Spleen (tissue), 11 donors: ENCODE measurements at regions not wholly inside any gene's neighbourhood (a gene's known extent, or its start where the extent isn't known, plus 50 kb on each side); places are given as distances from the start of the nearest gene placed in this dataset.

Experiments
- DNase-seq: peaks from one replicate; pipeline ENCODE4 v3.0.0-alpha.2; 2020
- H3K27ac ChIP-seq, 8 donors: fragments of 200-600 bp; sonication (generic) in 7 of 8; 1 replicate in 4 of 8; 2 replicates in 4 of 8; pipeline versions ENCODE4 v1.5.0 to v1.8.0; 2016 to 2021; ENCODE audit warnings: inconsistent platforms in 4 of 8, mild to moderate bottlenecking in 4 of 8, moderate library complexity in 1 of 8
- H3K27me3 ChIP-seq, 7 donors: fragments of 200-600 bp; sonication (generic) in 6 of 7; replicated peaks in 1 of 7; 1 replicate in 4 of 7; 2 replicates in 3 of 7; pipeline versions ENCODE4 v1.5.0 to v1.8.0; 2016 to 2021; ENCODE audit warnings: inconsistent platforms in 3 of 7, mild to moderate bottlenecking in 1 of 7
- H3K36me3 ChIP-seq, 6 donors: fragments of 200-600 bp; sonication (generic) in 5 of 6; 1 replicate in 4 of 6; 2 replicates in 2 of 6; pipeline versions ENCODE4 v1.5.0 to v1.8.0; 2016 to 2021; ENCODE audit warnings: inconsistent platforms in 2 of 6
- H3K4me1 ChIP-seq, 6 donors: fragments of 200-600 bp; sonication (generic) in 5 of 6; 1 replicate in 3 of 6; 2 replicates in 3 of 6; pipeline versions ENCODE4 v1.5.0 to v1.8.0; 2016 to 2021; ENCODE audit warnings: inconsistent platforms in 3 of 6
- H3K4me3 ChIP-seq, 8 donors: fragments of 200-600 bp; sonication (generic) in 7 of 8; 1 replicate in 4 of 8; 2 replicates in 4 of 8; pipeline versions ENCODE4 v1.5.0 to v1.8.0; 2016 to 2021; ENCODE audit warnings: inconsistent platforms in 4 of 8, mild to moderate bottlenecking in 4 of 8, moderate library complexity in 2 of 8
- H3K9me3 ChIP-seq, 8 donors: fragments of 200-600 bp; sonication (generic) in 7 of 8; 1 replicate in 4 of 8; 2 replicates in 4 of 8; pipeline versions ENCODE4 v1.5.0 to v1.8.0; 2016 to 2021; ENCODE audit warnings: inconsistent platforms in 4 of 8
- CTCF ChIP-seq, 11 experiments: fragments of 200-600 bp in 7 of 11; fragments of 450-650 bp in 4 of 11; sonication (generic) in 4 of 11; IDR thresholded peaks in 8 of 11; conservative IDR thresholded peaks in 3 of 11; 1 replicate in 7 of 11; 2 replicates in 4 of 11; pipeline versions ENCODE4 v1.4.0 to v1.8.0; 2016 to 2021; ENCODE audit warnings: antibody characterized with exemption in 11 of 11, inconsistent platforms in 4 of 11, mild to moderate bottlenecking in 1 of 11
- POLR2A ChIP-seq, 3 donors: fragments of 450-650 bp; IDR thresholded peaks; one replicate each; pipeline ENCODE4 v1.5.1; 2017; ENCODE audit warnings: antibody characterized with exemption in 3 of 3, mild to moderate bottlenecking in 1 of 3
- POLR2AphosphoS5 ChIP-seq, 3 donors: sonication (generic); formaldehyde crosslinking; IDR thresholded peaks; one replicate each; pipeline ENCODE4 v1.5.1; 2017; ENCODE audit warnings: antibody characterized with exemption in 3 of 3
- WGBS, 5 donors: extraction: QIAGEN DNeasy Blood & Tissue Kit in 3 of 5; methylation state at CpG; one replicate each; pipeline versions ENCODE4 v1.1.5 to v1.1.7; 2013 to 2018; 5-methylcytosine and 5-hydroxymethylcytosine counted together
- intact Hi-C: fragments of 100-400 bp; cut with DNase I; formaldehyde crosslinking; loops from one replicate; pipeline ENCODE4 v1.15.0; 2023; ENCODE audit warnings: low total_unique reads
- donor health status: healthy with polysubstance abuse.
- donor health status: DM: no; HTN: no; CAD: no; lungs with moderate emphysema.
- donor health status: DM: no; HTN: no; CAD: no.
- donor health status: Bipolar disorder and iron deficiency.
- donor health status: healthy.
- donor health status: DM: no; HTN: no; CAD: no.
- donor health status: DM: yes; HTN: yes; CAD: no.

GRCh38 chr14:27228053-27228452 lies 630.2 kb upstream of the NOVA1 start:
- H3K27me3 ChIP-seq: no peaks in the 10 kb centered on the region
- no peak overlapping the region for H3K4me3 ChIP-seq
- H3K4me1 ChIP-seq: no peaks in the 10 kb centered on the region
- H3K27ac ChIP-seq: no peak overlapping the region
- H3K36me3 ChIP-seq: no peaks in the 10 kb centered on the region
- H3K9me3 ChIP-seq: peaks cover 0 to 11% (median 0%) of the 10 kb centered on the region in 8 donors
- no peak for TF ChIP-seq CTCF (IDR thresholded peaks at IDR 0.05 in 8 of 11, conservative IDR thresholded peaks at IDR 0.05 in 3 of 11)
- TF ChIP-seq POLR2A (IDR thresholded peaks at IDR 0.05): no peak
- no peak for TF ChIP-seq POLR2AphosphoS5 (IDR thresholded peaks at IDR 0.05)
- intact Hi-C loops: no loop called here
- DNase-seq: no peak

- intact Hi-C loops: no loop called here
- no peak overlapping the region for H3K27ac ChIP-seq
Observed at GRCh38 chr14:27234331-27234730, 636.5 kb upstream of the NOVA1 start.

DNA sequence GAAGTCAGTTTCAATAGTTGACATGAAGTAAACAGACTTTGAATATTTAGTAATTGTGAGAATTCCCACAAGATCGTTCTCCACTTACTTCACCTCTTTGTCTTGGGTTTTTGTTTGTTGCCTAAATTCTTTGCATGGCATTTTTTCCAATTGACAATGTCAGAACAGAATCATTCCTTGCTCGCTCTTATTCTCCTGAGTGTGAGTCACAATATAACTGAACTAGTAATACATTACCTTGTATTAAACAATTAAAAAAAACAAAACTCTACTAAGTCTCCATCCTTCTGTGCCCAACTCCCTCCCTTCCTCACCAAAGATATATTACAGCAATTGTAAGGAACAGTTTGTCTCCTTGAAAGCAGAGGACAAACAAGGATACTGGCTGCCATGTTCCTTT lies 638.8 kb upstream of the NOVA1 start:
- H3K36me3 ChIP-seq: no peaks in the 10 kb centered on the region
- intact Hi-C loops: no loop called here
- H3K27me3 ChIP-seq: no peaks in the 10 kb centered on the region
- DNase-seq: no peak
- 67 to 85% (median 77%) methylated on average over 2 of the region's 2 CpGs for WGBS, 5 donors
- H3K9me3 ChIP-seq: peaks cover 0 to 14% (median 0%) of the 10 kb centered on the region in 8 donors
- no peaks in the 10 kb centered on the region for H3K4me1 ChIP-seq
- no peak for TF ChIP-seq POLR2AphosphoS5 (IDR thresholded peaks at IDR 0.05)
- no peak for TF ChIP-seq CTCF (IDR thresholded peaks at IDR 0.05 in 8 of 11, conservative IDR thresholded peaks at IDR 0.05 in 3 of 11)
- TF ChIP-seq POLR2A (IDR thresholded peaks at IDR 0.05): no peak
- H3K27ac ChIP-seq: no peak overlapping the region
- H3K4me3 ChIP-seq: no peak overlapping the region

More at GRCh38 chr14:27234331-27234730, 636.5 kb upstream of the NOVA1 start:
- Histone ChIP-seq H3K9me3 (peaks cover 0 to 11% (median 0%) of the 10 kb centered on the region in 8 donors), H3K36me3 (no peaks in the 10 kb centered on the region), H3K4me1 (no peaks in the 10 kb centered on the region), H3K27me3 (no peaks in the 10 kb centered on the region), H3K4me3 (no peak overlapping the region)
- DNase-seq: no peak
- 72 to 83% (median 78%) methylated on average over 4 of the region's 4 CpGs for WGBS, 5 donors
- no peak for TF ChIP-seq POLR2AphosphoS5 (IDR thresholded peaks at IDR 0.05)
- no peak for TF ChIP-seq CTCF (IDR thresholded peaks at IDR 0.05 in 8 of 11, conservative IDR thresholded peaks at IDR 0.05 in 3 of 11)
- TF ChIP-seq POLR2A (IDR thresholded peaks at IDR 0.05): no peak

DNA sequence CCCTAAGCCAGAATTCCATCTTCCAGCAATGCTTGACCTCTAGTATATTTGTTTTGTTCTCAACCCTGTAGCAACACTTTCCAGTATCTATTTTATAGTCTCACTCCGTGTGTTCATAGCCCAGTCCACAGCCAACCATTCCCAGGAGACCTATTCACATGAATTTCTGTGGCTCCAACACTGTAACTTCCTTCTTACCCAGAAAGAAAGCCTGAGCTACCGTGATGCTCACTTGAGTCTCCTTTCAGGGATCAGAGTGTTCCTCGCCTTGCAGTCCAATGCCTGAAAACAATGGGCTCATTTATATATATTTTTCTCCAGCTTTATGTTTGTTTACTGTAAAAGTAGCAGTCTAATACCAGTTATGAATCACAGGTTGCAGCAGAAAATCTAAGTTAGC lies 645.0 kb upstream of the NOVA1 start:
- WGBS, 5 donors: 59 to 69% (median 60%) methylated on average over 3 of the region's 3 CpGs
- Histone ChIP-seq H3K4me1 (no peaks in the 10 kb centered on the region), H3K36me3 (no peaks in the 10 kb centered on the region), H3K4me3 (no peak overlapping the region), H3K27ac (no peak overlapping the region), H3K27me3 (no peaks in the 10 kb centered on the region), H3K9me3 (peaks cover 0 to 6% (median 2%) of the 10 kb centered on the region in 8 donors)
- no peak for DNase-seq
- intact Hi-C loops: no loop called here
- TF ChIP-seq POLR2AphosphoS5 (IDR thresholded peaks at IDR 0.05) (no peak), CTCF (IDR thresholded peaks at IDR 0.05 in 8 of 11, conservative IDR thresholded peaks at IDR 0.05 in 3 of 11) (no peak), POLR2A (IDR thresholded peaks at IDR 0.05) (no peak)
